ENCODE measurements at regions not wholly inside any gene's neighbourhood (a gene's known extent, or its start where the extent isn't known, plus 50 kb on each side); places are given as distances from the start of the nearest gene placed in this dataset.
A peak's percentile ranks its signal among the peaks of the same experiment; 100 is the strongest.

DNA sequence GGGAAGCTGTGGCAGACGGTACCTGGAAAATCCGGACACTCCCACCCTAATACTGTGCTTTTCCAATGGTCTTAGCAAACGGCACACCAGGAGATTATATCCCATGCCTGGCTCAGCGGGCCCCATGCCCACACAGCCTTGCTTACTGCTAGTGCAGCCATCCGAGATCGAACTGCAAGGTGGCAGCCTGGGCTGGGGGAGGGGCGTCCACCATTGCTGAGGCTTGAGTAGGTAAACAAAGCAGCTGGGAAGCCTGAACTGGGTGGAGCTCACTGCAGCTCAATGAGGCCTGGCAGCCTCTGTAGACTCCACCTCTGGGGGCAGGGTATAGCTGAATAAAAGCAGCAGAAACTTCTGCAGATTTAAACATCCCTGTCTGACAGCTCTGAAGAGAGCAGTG, 4396.8 kb upstream of the OR11H1 start:
- peak; percentile 2 for DNase-seq

All from activated gamma-delta T cell treated with Interleukin-2 at 50 U/mL for 16 hours (primary cell).